SK-N-SH (cell line): ENCODE measurements at regions not wholly inside any gene's neighbourhood (a gene's known extent, or its start where the extent isn't known, plus 50 kb on each side); places are given as distances from the start of the nearest gene placed in this dataset.

Experiments used
- CTCF ChIA-PET: fragments of 300-600, 350-600 bp; formaldehyde crosslinking; extraction: SDS; loops from one replicate; lab custom pipeline; 2021; lab: Yijun Ruan, JAX
- POLR2A ChIA-PET: fragments of 350-600 bp; sonication (Branson Sonifier 250); formaldehyde crosslinking; extraction: SDS; loops from one replicate; lab custom pipeline; 2020; ENCODE audit warnings: antibody characterized with exemption, inconsistent platforms; lab: Yijun Ruan, JAX
- DNase-seq: peaks from one replicate; pipeline ENCODE4 v3.0.0; 2012
- H2AFZ ChIP-seq: fragments of 200-600 bp; sonication (generic); 2 replicates; pipeline ENCODE4 v1.8.1; 2016; ENCODE audit warnings: antibody characterized with exemption, mild to moderate bottlenecking, low read depth
- H3F3A ChIP-seq: fragments of 200-600 bp; sonication (generic); replicated peaks from 2 replicates; pipeline ENCODE3; 2016; ENCODE audit warnings: antibody characterized with exemption, mild to moderate bottlenecking; ENCODE audit not compliant: insufficient read depth
- H3K27ac ChIP-seq, 2 experiments: fragments of 200-500 bp in 1 of 2; fragments of 200-600 bp in 1 of 2; sonication (Bioruptor generic) in 1 of 2; sonication (generic), shearing (Covaris generic) in 1 of 2; 2 replicates each; pipeline versions ENCODE4 v1.5.1 to v1.6.1; 2014 to 2016; ENCODE audit warnings: low read depth in 2 of 2, inconsistent platforms in 1 of 2, low read length in 1 of 2, mild to moderate bottlenecking in 1 of 2, mixed read lengths in 1 of 2
- H3K27me3 ChIP-seq: fragments of 200-600 bp; sonication (generic), shearing (Covaris generic); 2 replicates; pipeline ENCODE4 v1.6.1; 2016; ENCODE audit warnings: mixed run types; ENCODE audit not compliant: insufficient read depth
- H3K36me3 ChIP-seq, 2 experiments: fragments of 200-500 bp in 1 of 2; fragments of 200-600 bp in 1 of 2; sonication (Bioruptor generic) in 1 of 2; sonication (generic) in 1 of 2; replicated peaks in 1 of 2; 2 replicates each; pipeline versions ENCODE3 to v1.5.1; 2014 to 2016; ENCODE audit warnings: low read length in 1 of 2, mild to moderate bottlenecking in 1 of 2; ENCODE audit not compliant: insufficient read depth in 2 of 2, control insufficient read depth in 1 of 2
- H3K4me1 ChIP-seq, 2 experiments: fragments of 200-500 bp in 1 of 2; fragments of 200-600 bp in 1 of 2; sonication (Bioruptor generic) in 1 of 2; sonication (generic), shearing (Covaris generic) in 1 of 2; 2 replicates each; pipeline versions ENCODE4 v1.5.1 to v1.6.1; 2014 to 2016; ENCODE audit warnings: low read depth in 1 of 2, low read length in 1 of 2, mixed run types in 1 of 2; ENCODE audit not compliant: insufficient read depth in 2 of 2, control insufficient read depth in 1 of 2
- H3K4me2 ChIP-seq: fragments of 200-600 bp; sonication (generic), shearing (Covaris generic); 2 replicates; pipeline ENCODE4 v1.6.1; 2017; ENCODE audit warnings: mixed run types
- H3K4me3 ChIP-seq, 2 experiments: fragments of 200-500 bp in 1 of 2; fragments of 200-600 bp in 1 of 2; sonication (Bioruptor generic) in 1 of 2; sonication (generic), shearing (Covaris generic) in 1 of 2; 2 replicates each; pipeline versions ENCODE4 v1.5.1 to v1.8.1; 2014 to 2016; ENCODE audit warnings: low read depth in 2 of 2, inconsistent platforms in 1 of 2, low read length in 1 of 2, mild to moderate bottlenecking in 1 of 2, mixed read lengths in 1 of 2, moderate library complexity in 1 of 2
- H3K79me2 ChIP-seq: fragments of 200-600 bp; sonication (generic); 2 replicates; pipeline ENCODE4 v1.8.1; 2017; ENCODE audit warnings: mild to moderate bottlenecking; ENCODE audit not compliant: insufficient read depth
- H3K9ac ChIP-seq: fragments of 200-600 bp; sonication (generic); 2 replicates; pipeline ENCODE4 v1.6.1; 2017; ENCODE audit warnings: mixed run types
- H3K9me2 ChIP-seq: fragments of 200-600 bp; sonication (generic); 2 replicates; pipeline ENCODE4 v1.6.1; 2017; ENCODE audit warnings: mixed run types
- H3K9me3 ChIP-seq: fragments of 200-600 bp; sonication (generic); 2 replicates; pipeline ENCODE4 v1.6.1; 2017; ENCODE audit warnings: mixed run types, mild to moderate bottlenecking, moderate library complexity
- H4K20me1 ChIP-seq: fragments of 200-600 bp; sonication (generic); 2 replicates; pipeline ENCODE4 v1.6.1; 2017; ENCODE audit warnings: mild to moderate bottlenecking, mixed run types; ENCODE audit not compliant: insufficient read depth
- EP300 ChIP-seq, 2 experiments: IDR thresholded peaks; 2 replicates each; pipeline versions ENCODE4 v1.4.0 to v1.6.1; 2012; ENCODE audit warnings: borderline replicate concordance in 1 of 2, low read depth in 1 of 2, low read length in 1 of 2
- FOSL2 ChIP-seq: IDR thresholded peaks from 2 replicates; pipeline ENCODE4 v1.4.0; 2012; ENCODE audit warnings: low read depth, mild to moderate bottlenecking, moderate library complexity, borderline replicate concordance
- FOXJ3 ChIP-seq: sonication (generic); formaldehyde crosslinking; IDR thresholded peaks from 2 replicates; pipeline ENCODE4 v1.5.1; 2020; ENCODE audit warnings: mild to moderate bottlenecking, missing genetic modification reagents
- JUND ChIP-seq: IDR thresholded peaks from 2 replicates; pipeline ENCODE4 v1.4.0; 2012
- POLR2AphosphoS5 ChIP-seq: IDR thresholded peaks from 2 replicates; pipeline ENCODE4 v1.6.1; 2012; ENCODE audit warnings: low read depth, low read length
- RAD21 ChIP-seq: IDR thresholded peaks from 2 replicates; pipeline ENCODE4 v1.6.1; 2012; ENCODE audit warnings: mild to moderate bottlenecking, low read length
- RXRA ChIP-seq: IDR thresholded peaks from 2 replicates; pipeline ENCODE4 v1.4.0; 2012; ENCODE audit warnings: low read depth, mild to moderate bottlenecking, borderline replicate concordance
- SIN3A ChIP-seq: IDR thresholded peaks from 2 replicates; pipeline ENCODE4 v1.6.1; 2012; ENCODE audit warnings: low read depth, mild to moderate bottlenecking, low read length, moderate library complexity, borderline replicate concordance
- SMC3 ChIP-seq: IDR thresholded peaks from 2 replicates; pipeline ENCODE4 v1.6.1; 2012; ENCODE audit warnings: low read depth, low read length, improper control_type of control experiment
- YY1 ChIP-seq: IDR thresholded peaks from 2 replicates; pipeline ENCODE4 v1.4.0; 2012; ENCODE audit warnings: low read depth, mild to moderate bottlenecking
- WGBS: methylation state at CpG from one replicate; pipeline ENCODE4 v1.1.6; 2017; ENCODE audit warnings: low lambda C conversion rate; 5-methylcytosine and 5-hydroxymethylcytosine counted together
- TF ChIP-seq, protein P1 (sequence below): IDR thresholded peaks from 2 replicates; pipeline ENCODE4 v1.4.0; 2012; ENCODE audit warnings: low read depth, borderline replicate concordance
- TF ChIP-seq, protein P2 (sequence below): IDR thresholded peaks from 2 replicates; pipeline ENCODE4 v1.4.0; 2012; ENCODE audit warnings: low read depth, borderline replicate concordance
- TF ChIP-seq, protein P3 (sequence below): fragments of 200-600 bp; sonication (generic); IDR thresholded peaks from 2 replicates; pipeline ENCODE4 v1.6.1; 2017; ENCODE audit warnings: antibody characterized with exemption, mild to moderate bottlenecking, moderate library complexity
- TF ChIP-seq, protein P4 (sequence below): fragments of 150-350 bp; IDR thresholded peaks from 2 replicates; pipeline ENCODE4 v1.6.1; 2016; ENCODE audit warnings: mild to moderate bottlenecking, low read depth, low read length

DNA sequence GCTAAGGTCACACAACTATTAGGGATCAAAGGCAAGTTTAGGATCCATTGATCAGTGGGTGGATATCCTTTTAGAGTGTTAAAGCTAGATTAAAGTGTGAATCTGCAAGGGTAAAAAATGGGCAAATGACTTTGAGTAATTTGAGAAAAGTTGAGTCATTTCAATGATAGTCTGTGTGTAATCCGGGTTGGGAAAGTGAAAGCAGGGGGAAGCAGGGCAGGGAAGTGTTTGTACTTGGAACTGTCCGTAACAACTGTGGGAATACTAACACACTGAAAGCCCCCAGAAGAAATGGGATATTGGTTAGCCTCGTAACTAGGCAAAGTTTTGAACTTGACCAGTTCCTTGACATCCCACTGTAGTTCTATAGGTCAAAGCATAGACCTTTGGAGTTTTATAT lies 187.2 kb upstream of the SLITRK3 start (continued):
- TF ChIP-seq FOSL2 (no peak), SIN3A (no peak), FOXJ3 (CRISPR knock-in tag) (no peak), RAD21 (no peak), YY1 (no peak)
- TF ChIP-seq, protein P1, sequence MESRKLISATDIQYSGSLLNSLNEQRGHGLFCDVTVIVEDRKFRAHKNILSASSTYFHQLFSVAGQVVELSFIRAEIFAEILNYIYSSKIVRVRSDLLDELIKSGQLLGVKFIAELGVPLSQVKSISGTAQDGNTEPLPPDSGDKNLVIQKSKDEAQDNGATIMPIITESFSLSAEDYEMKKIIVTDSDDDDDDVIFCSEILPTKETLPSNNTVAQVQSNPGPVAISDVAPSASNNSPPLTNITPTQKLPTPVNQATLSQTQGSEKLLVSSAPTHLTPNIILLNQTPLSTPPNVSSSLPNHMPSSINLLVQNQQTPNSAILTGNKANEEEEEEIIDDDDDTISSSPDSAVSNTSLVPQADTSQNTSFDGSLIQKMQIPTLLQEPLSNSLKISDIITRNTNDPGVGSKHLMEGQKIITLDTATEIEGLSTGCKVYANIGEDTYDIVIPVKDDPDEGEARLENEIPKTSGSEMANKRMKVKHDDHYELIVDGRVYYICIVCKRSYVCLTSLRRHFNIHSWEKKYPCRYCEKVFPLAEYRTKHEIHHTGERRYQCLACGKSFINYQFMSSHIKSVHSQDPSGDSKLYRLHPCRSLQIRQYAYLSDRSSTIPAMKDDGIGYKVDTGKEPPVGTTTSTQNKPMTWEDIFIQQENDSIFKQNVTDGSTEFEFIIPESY, result no peak
- TF ChIP-seq, protein P2, sequence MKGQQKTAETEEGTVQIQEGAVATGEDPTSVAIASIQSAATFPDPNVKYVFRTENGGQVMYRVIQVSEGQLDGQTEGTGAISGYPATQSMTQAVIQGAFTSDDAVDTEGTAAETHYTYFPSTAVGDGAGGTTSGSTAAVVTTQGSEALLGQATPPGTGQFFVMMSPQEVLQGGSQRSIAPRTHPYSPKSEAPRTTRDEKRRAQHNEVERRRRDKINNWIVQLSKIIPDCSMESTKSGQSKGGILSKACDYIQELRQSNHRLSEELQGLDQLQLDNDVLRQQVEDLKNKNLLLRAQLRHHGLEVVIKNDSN, result no peak

DNA sequence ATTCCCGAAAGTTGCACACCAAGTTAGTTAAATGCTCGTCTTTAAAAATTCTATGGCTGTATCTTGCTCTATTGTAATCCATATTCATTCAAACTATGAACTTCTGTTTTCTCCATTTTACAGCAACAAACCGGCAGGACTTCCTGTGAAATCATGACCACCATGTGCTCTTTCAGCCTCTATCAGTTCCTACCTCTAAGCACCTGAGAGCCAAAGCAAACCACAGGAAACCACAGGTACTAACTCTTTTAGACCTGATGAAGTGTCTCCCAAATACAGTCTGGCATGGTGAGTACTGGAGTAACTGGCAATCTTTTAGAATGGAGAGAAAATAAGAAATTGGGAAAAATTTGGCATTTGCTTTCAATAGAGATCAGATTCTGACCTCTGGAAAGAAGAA lies 186.5 kb upstream of the SLITRK3 start:
- H3K36me3 ChIP-seq, result no peaks in the 10 kb centered on the region
- H3K9ac ChIP-seq, result no peak overlapping the region
- no peak overlapping the region for H2AFZ ChIP-seq
- CTCF ChIA-PET, result no interaction called here
- H3F3A ChIP-seq, result no peaks in the 10 kb centered on the region
- POLR2A ChIA-PET, result no interaction called here
- no peaks in the 10 kb centered on the region for H3K79me2 ChIP-seq
- no peaks in the 10 kb centered on the region for H3K4me1 ChIP-seq
- WGBS, result 4% methylated on average over 3 of the region's 3 CpGs
- no peaks in the 10 kb centered on the region for H3K9me3 ChIP-seq
- no peak for DNase-seq
- H3K4me2 ChIP-seq, result no peak overlapping the region
- no peak for TF ChIP-seq POLR2AphosphoS5
- TF ChIP-seq, protein P3, sequence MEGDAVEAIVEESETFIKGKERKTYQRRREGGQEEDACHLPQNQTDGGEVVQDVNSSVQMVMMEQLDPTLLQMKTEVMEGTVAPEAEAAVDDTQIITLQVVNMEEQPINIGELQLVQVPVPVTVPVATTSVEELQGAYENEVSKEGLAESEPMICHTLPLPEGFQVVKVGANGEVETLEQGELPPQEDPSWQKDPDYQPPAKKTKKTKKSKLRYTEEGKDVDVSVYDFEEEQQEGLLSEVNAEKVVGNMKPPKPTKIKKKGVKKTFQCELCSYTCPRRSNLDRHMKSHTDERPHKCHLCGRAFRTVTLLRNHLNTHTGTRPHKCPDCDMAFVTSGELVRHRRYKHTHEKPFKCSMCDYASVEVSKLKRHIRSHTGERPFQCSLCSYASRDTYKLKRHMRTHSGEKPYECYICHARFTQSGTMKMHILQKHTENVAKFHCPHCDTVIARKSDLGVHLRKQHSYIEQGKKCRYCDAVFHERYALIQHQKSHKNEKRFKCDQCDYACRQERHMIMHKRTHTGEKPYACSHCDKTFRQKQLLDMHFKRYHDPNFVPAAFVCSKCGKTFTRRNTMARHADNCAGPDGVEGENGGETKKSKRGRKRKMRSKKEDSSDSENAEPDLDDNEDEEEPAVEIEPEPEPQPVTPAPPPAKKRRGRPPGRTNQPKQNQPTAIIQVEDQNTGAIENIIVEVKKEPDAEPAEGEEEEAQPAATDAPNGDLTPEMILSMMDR, result no peak
- no peak for TF ChIP-seq FOXJ3 (CRISPR knock-in tag)
- TF ChIP-seq SMC3, result no peak
- TF ChIP-seq JUND, result no peak
- TF ChIP-seq SIN3A, result no peak
- no peak for TF ChIP-seq RAD21
- no peak for TF ChIP-seq RXRA
- TF ChIP-seq, protein P4, sequence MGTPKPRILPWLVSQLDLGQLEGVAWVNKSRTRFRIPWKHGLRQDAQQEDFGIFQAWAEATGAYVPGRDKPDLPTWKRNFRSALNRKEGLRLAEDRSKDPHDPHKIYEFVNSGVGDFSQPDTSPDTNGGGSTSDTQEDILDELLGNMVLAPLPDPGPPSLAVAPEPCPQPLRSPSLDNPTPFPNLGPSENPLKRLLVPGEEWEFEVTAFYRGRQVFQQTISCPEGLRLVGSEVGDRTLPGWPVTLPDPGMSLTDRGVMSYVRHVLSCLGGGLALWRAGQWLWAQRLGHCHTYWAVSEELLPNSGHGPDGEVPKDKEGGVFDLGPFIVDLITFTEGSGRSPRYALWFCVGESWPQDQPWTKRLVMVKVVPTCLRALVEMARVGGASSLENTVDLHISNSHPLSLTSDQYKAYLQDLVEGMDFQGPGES, result no peak
- TF ChIP-seq EP300 (IDR thresholded peaks at IDR 0.05; ENCODE audit: borderline replicate concordance in 1 of 2, low read depth in 1 of 2, low read length in 1 of 2), result no peak
- no peak overlapping the region for H3K4me3 ChIP-seq
- no peaks in the 10 kb centered on the region for H4K20me1 ChIP-seq
- H3K9me2 ChIP-seq, result no peaks in the 10 kb centered on the region
- H3K27me3 ChIP-seq, result no peaks in the 10 kb centered on the region
- no peak overlapping the region for H3K27ac ChIP-seq
